MCF 10A (cell line): ENCODE measurements at regions not wholly inside any gene's neighbourhood (a gene's known extent, or its start where the extent isn't known, plus 50 kb on each side); places are given as distances from the start of the nearest gene placed in this dataset.

Experiments used
- BruUV-seq: library from RNA; stranded (reverse); fragments of 400-500 nt; replicated peaks from 2 replicates; lab custom pipeline; 2021; lab: Mats Ljungman, UMichigan
- CTCF ChIA-PET: fragments of 300-600 bp; sonication (Branson Sonifier 250); formaldehyde crosslinking; extraction: SDS; loops from one replicate; lab custom pipeline; 2021; ENCODE audit warnings: antibody characterized with exemption, inconsistent platforms; lab: Yijun Ruan, JAX
- POLR2A ChIA-PET: fragments of 300-600, 350-650 bp; sonication (Branson Sonifier 250); formaldehyde crosslinking; extraction: SDS; loops from one replicate; lab custom pipeline; 2020; ENCODE audit warnings: antibody characterized with exemption, inconsistent platforms; lab: Yijun Ruan, JAX
- DNase-seq: peaks from one replicate; pipeline ENCODE4 v3.0.0-alpha.2; 2018; ENCODE audit not compliant: unreplicated experiment
- H3K27ac Mint-ChIP-seq: one replicate; pipeline ENCODE4 v1.8.0; 2022; ENCODE audit warnings: mild to moderate bottlenecking, low read depth, mixed read lengths; ENCODE audit not compliant: unreplicated experiment
- H3K27me3 Mint-ChIP-seq: one replicate; pipeline ENCODE4 v1.8.0; 2022; ENCODE audit warnings: mixed read lengths; ENCODE audit not compliant: insufficient read depth, unreplicated experiment
- H3K36me3 Mint-ChIP-seq: one replicate; pipeline ENCODE4 v1.8.0; 2022; ENCODE audit warnings: mild to moderate bottlenecking, moderate library complexity, mixed read lengths; ENCODE audit not compliant: insufficient read depth, unreplicated experiment
- H3K4me1 Mint-ChIP-seq: one replicate; pipeline ENCODE4 v1.8.0; 2022; ENCODE audit warnings: mixed read lengths; ENCODE audit not compliant: insufficient read depth, unreplicated experiment
- H3K4me3 Mint-ChIP-seq: one replicate; pipeline ENCODE4 v1.8.0; 2022; ENCODE audit warnings: mild to moderate bottlenecking, moderate library complexity, mixed read lengths; ENCODE audit not compliant: unreplicated experiment
- H3K9me3 Mint-ChIP-seq: one replicate; pipeline ENCODE4 v1.8.0; 2022; ENCODE audit warnings: mixed read lengths; ENCODE audit not compliant: unreplicated experiment
- intact Hi-C: fragments of 100-400 bp; cut with micrococcal nuclease; formaldehyde crosslinking; loops from 2 replicates; pipeline ENCODE4 v1.14.1; 2022
- TF ChIP-seq, protein P1 (sequence below): fragments of 200-600 bp; IDR thresholded peaks from one replicate; pipeline ENCODE4 v1.8.0; 2022; ENCODE audit warnings: antibody characterized with exemption, mild to moderate bottlenecking; ENCODE audit not compliant: unreplicated experiment

GRCh38 chr20:50294164-50295088 lies 103.8 kb downstream of the CEBPB start:
- Mint-ChIP-seq H3K4me1 (no peaks in the 10 kb centered on the region), H3K27ac (no peak overlapping the region), H3K9me3 (no peaks in the 10 kb centered on the region), H3K27me3 (no peaks in the 10 kb centered on the region), H3K4me3 (no peak overlapping the region), H3K36me3 (no peaks in the 10 kb centered on the region)
- TF ChIP-seq, protein P1, sequence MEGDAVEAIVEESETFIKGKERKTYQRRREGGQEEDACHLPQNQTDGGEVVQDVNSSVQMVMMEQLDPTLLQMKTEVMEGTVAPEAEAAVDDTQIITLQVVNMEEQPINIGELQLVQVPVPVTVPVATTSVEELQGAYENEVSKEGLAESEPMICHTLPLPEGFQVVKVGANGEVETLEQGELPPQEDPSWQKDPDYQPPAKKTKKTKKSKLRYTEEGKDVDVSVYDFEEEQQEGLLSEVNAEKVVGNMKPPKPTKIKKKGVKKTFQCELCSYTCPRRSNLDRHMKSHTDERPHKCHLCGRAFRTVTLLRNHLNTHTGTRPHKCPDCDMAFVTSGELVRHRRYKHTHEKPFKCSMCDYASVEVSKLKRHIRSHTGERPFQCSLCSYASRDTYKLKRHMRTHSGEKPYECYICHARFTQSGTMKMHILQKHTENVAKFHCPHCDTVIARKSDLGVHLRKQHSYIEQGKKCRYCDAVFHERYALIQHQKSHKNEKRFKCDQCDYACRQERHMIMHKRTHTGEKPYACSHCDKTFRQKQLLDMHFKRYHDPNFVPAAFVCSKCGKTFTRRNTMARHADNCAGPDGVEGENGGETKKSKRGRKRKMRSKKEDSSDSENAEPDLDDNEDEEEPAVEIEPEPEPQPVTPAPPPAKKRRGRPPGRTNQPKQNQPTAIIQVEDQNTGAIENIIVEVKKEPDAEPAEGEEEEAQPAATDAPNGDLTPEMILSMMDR, result no peak
- intact Hi-C loops, result no loop called here
- ChIA-PET POLR2A (interaction anchor here (1.0 to 1.2 kb wide), 2 partner anchors 11 to 128 kb away, joined by 3 to 4 read pairs; no protein-coding TSS in a partner anchor), CTCF (interaction anchor here (1.0 to 2.0 kb wide), 2 partner anchors 13 to 92 kb away, joined by 3 to 7 read pairs; no protein-coding TSS in a partner anchor)
- BruUV-seq, result no TSS peak
- no peak for DNase-seq

DNA sequence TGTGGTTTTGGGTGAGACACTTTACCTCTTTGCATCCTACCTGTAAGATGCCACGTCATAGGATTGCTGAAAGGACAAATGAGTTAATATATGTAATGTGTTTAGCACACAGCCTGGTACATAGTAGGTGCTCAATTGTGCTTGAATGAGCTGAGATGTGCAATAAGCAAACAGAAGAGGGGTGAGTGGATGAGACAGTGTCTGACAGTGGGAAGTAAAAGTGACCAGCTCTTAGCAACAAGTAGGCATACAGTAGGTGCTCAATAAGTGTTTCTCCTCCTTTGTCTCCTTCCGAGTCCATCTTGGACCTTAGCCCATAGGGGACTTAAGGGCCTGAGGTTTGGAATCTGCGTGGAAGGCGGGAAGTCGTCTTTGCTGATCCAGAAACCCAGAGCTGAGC lies 104.7 kb downstream of the CEBPB start:
- H3K36me3 Mint-ChIP-seq, result no peaks in the 10 kb centered on the region
- no peak overlapping the region for H3K27ac Mint-ChIP-seq
- no peak for DNase-seq
- ChIA-PET CTCF (interaction anchor here (0.6 to 0.7 kb wide), 2 partner anchors 10 to 57 kb away, joined by 3 read pairs; no protein-coding TSS in a partner anchor), POLR2A (no interaction called here)
- H3K4me1 Mint-ChIP-seq, result no peaks in the 10 kb centered on the region
- H3K4me3 Mint-ChIP-seq, result no peak overlapping the region
- intact Hi-C loops, result no loop called here
- peaks cover 2% of the 10 kb centered on the region for H3K9me3 Mint-ChIP-seq
- no TSS peak for BruUV-seq
- H3K27me3 Mint-ChIP-seq, result no peaks in the 10 kb centered on the region
- TF ChIP-seq, protein P1, result no peak

GRCh38 chr20:50295762-50296449 lies 105.3 kb downstream of the CEBPB start:
- Mint-ChIP-seq H3K27ac (no peak overlapping the region), H3K27me3 (no peaks in the 10 kb centered on the region), H3K4me1 (no peaks in the 10 kb centered on the region), H3K4me3 (no peak overlapping the region), H3K36me3 (no peaks in the 10 kb centered on the region), H3K9me3 (peaks cover 8% of the 10 kb centered on the region)
- ChIA-PET CTCF (interaction anchor here (0.6 to 0.7 kb wide), 3 partner anchors 11 to 57 kb away, joined by 3 read pairs; no protein-coding TSS in a partner anchor), POLR2A (no interaction called here)
- no peak for DNase-seq
- BruUV-seq, result no TSS peak
- intact Hi-C loops, result no loop called here
- TF ChIP-seq, protein P1, result no peak
